Neuronal stem cell (in vitro differentiated cells): ENCODE measurements at regions not wholly inside any gene's neighbourhood (a gene's known extent, or its start where the extent isn't known, plus 50 kb on each side); places are given as distances from the start of the nearest gene placed in this dataset.

ENCODE experiments used
- DNase-seq: peaks from one replicate; pipeline ENCODE4 v3.0.0-alpha.2; 2013; ENCODE audit warnings: low spot score
- H2AFZ ChIP-seq: one replicate; pipeline ENCODE4 v1.6.1; 2013; ENCODE audit warnings: mild to moderate bottlenecking, low read length, inconsistent platforms
- H2AK5ac ChIP-seq: 2 replicates; pipeline ENCODE4 v1.6.1; 2013; ENCODE audit warnings: low read depth, mild to moderate bottlenecking, inconsistent platforms, low read length, moderate library complexity, mixed read lengths
- H2BK120ac ChIP-seq: 2 replicates; pipeline ENCODE4 v1.6.1; 2013; ENCODE audit warnings: low read depth, mild to moderate bottlenecking, inconsistent platforms, low read length, moderate library complexity, mixed read lengths
- H2BK12ac ChIP-seq: one replicate; pipeline ENCODE4 v1.6.1; 2013; ENCODE audit warnings: low read length, inconsistent platforms
- H2BK15ac ChIP-seq: 2 replicates; pipeline ENCODE4 v1.6.1; 2013; ENCODE audit warnings: mild to moderate bottlenecking, low read length, inconsistent platforms, mixed read lengths
- H2BK5ac ChIP-seq: one replicate; pipeline ENCODE4 v1.6.1; 2013; ENCODE audit warnings: inconsistent platforms, mild to moderate bottlenecking, low read length, moderate library complexity
- H3K14ac ChIP-seq: one replicate; pipeline ENCODE4 v1.6.1; 2013; ENCODE audit warnings: low read length, inconsistent platforms
- H3K18ac ChIP-seq: 2 replicates; pipeline ENCODE4 v1.6.1; 2013; ENCODE audit warnings: low read length, inconsistent platforms
- H3K23ac ChIP-seq: 2 replicates; pipeline ENCODE4 v1.6.1; 2013; ENCODE audit warnings: low read depth, mild to moderate bottlenecking, mixed read lengths, low read length, inconsistent platforms; ENCODE audit not compliant: poor library complexity
- H3K27ac ChIP-seq: replicated peaks from 3 replicates; pipeline ENCODE4 v1.5.1; 2013; ENCODE audit warnings: low read length, inconsistent platforms
- H3K27me3 ChIP-seq, 3 experiments: 2 replicates each; pipeline ENCODE4 v1.6.1; 2013; ENCODE audit warnings: low read length in 3 of 3, mild to moderate bottlenecking in 2 of 3, inconsistent platforms in 1 of 3, low read depth in 1 of 3, mixed read lengths in 1 of 3, moderate library complexity in 1 of 3; ENCODE audit not compliant: control insufficient read depth in 3 of 3, insufficient read depth in 3 of 3
- H3K36me3 ChIP-seq, 2 donors: replicated peaks in 1 of 2; 2 replicates each; pipeline ENCODE4 v1.6.1; 2013; ENCODE audit warnings: low read length in 2 of 2; ENCODE audit not compliant: control insufficient read depth in 2 of 2, insufficient read depth in 2 of 2
- H3K4ac ChIP-seq: 2 replicates; pipeline ENCODE4 v1.6.1; 2013; ENCODE audit warnings: inconsistent platforms, mild to moderate bottlenecking, low read length, moderate library complexity
- H3K4me1 ChIP-seq, 2 donors: 1 replicate in 1 of 2; 2 replicates in 1 of 2; pipeline ENCODE4 v1.6.1; 2013; ENCODE audit warnings: low read length in 2 of 2, low read depth in 1 of 2; ENCODE audit not compliant: control insufficient read depth in 2 of 2, insufficient read depth in 1 of 2
- H3K4me2 ChIP-seq: one replicate; pipeline ENCODE4 v1.6.1; 2013; ENCODE audit warnings: mild to moderate bottlenecking, low read length, inconsistent platforms; ENCODE audit not compliant: insufficient read depth, poor library complexity, severe bottlenecking
- H3K4me3 ChIP-seq, 2 donors: 2 replicates each; pipeline ENCODE4 v1.5.1; 2013; ENCODE audit warnings: low read length in 2 of 2, mild to moderate bottlenecking in 2 of 2, inconsistent platforms in 1 of 2, moderate library complexity in 1 of 2
- H3K79me1 ChIP-seq: one replicate; pipeline ENCODE4 v1.6.1; 2013; ENCODE audit warnings: low read depth, mild to moderate bottlenecking, inconsistent platforms, low read length, moderate library complexity
- H3K9ac ChIP-seq: one replicate; pipeline ENCODE4 v1.6.1; 2013; ENCODE audit warnings: mild to moderate bottlenecking, low read depth, low read length, inconsistent platforms; ENCODE audit not compliant: poor library complexity
- H3K9me3 ChIP-seq, 2 donors: replicated peaks in 1 of 2; 2 replicates each; pipeline versions ENCODE3 to v1.6.1; 2013; ENCODE audit warnings: low read length in 2 of 2, mild to moderate bottlenecking in 2 of 2, inconsistent platforms in 1 of 2, low read depth in 1 of 2, mixed read lengths in 1 of 2, moderate library complexity in 1 of 2; ENCODE audit not compliant: control insufficient read depth in 2 of 2, insufficient read depth in 1 of 2
- H4K8ac ChIP-seq: one replicate; pipeline ENCODE4 v1.6.1; 2013; ENCODE audit warnings: low read depth, mild to moderate bottlenecking, inconsistent platforms, low read length, moderate library complexity
- H4K91ac ChIP-seq: one replicate; pipeline ENCODE4 v1.6.1; 2013; ENCODE audit warnings: low read length, low read depth, mild to moderate bottlenecking, inconsistent platforms; ENCODE audit not compliant: poor library complexity
- WGBS, 2 donors: extraction: QIAGEN DNeasy Blood & Tissue Kit; methylation state at CpG; one replicate each; pipeline ENCODE4 v1.1.7; 2013; ENCODE audit warnings: missing lambda C conversion rate in 2 of 2, mixed read lengths in 1 of 2; ENCODE audit not compliant: insufficient read length in 2 of 2, insufficient replicate concordance in 1 of 2; ENCODE audit errors: extremely low coverage in 2 of 2; 5-methylcytosine and 5-hydroxymethylcytosine counted together

GRCh38 chr22:22088658-22089458, 106.3 kb upstream of the TOP3B start:
- Histone ChIP-seq H3K4me1 (no peaks in the 10 kb centered on the region), H2BK12ac (no peak overlapping the region), H3K14ac (no peak overlapping the region), H3K23ac (peak overlapping the region; percentile 69), H2AFZ (no peak overlapping the region), H3K18ac (no peak overlapping the region), H4K91ac (no peak overlapping the region), H3K9me3 (peaks cover 0 to 2% of the 10 kb centered on the region in 2 donors), H3K4me3 (no peak overlapping the region), H4K8ac (no peak overlapping the region), H2BK15ac (no peak overlapping the region), H3K27me3 (peaks cover 3 to 50% (median 38%) of the 10 kb centered on the region in 3 experiments), H3K9ac (no peak overlapping the region), H2BK120ac (no peak overlapping the region), H3K36me3 (no peaks in the 10 kb centered on the region), H2AK5ac (no peak overlapping the region), H3K27ac (no peak overlapping the region), H2BK5ac (no peak overlapping the region), H3K79me1 (no peaks in the 10 kb centered on the region), H3K4me2 (no peak overlapping the region), H3K4ac (no peak overlapping the region)
- no CpG with 5 or more reads among the region's 9 CpGs for WGBS, 2 donors
- DNase-seq: no peak

GRCh38 chr22:22087854-22088657, 105.5 kb upstream of the TOP3B start:
- H2BK120ac ChIP-seq: no peak overlapping the region
- H4K91ac ChIP-seq: no peak overlapping the region
- H3K27ac ChIP-seq: no peak overlapping the region
- H3K4me1 ChIP-seq: no peaks in the 10 kb centered on the region
- no CpG with 5 or more reads among the region's 10 CpGs for WGBS, 2 donors
- H2AFZ ChIP-seq: no peak overlapping the region
- no peak overlapping the region for H2BK5ac ChIP-seq
- H3K18ac ChIP-seq: no peak overlapping the region
- H2AK5ac ChIP-seq: no peak overlapping the region
- H3K36me3 ChIP-seq: no peaks in the 10 kb centered on the region
- no peak overlapping the region for H3K4me3 ChIP-seq
- H2BK12ac ChIP-seq: no peak overlapping the region
- no peak overlapping the region for H3K9ac ChIP-seq
- H2BK15ac ChIP-seq: no peak overlapping the region
- no peak overlapping the region for H3K4me2 ChIP-seq
- no peak overlapping the region for H4K8ac ChIP-seq
- peaks cover 3 to 53% (median 45%) of the 10 kb centered on the region in 3 experiments for H3K27me3 ChIP-seq
- peak overlapping the region; percentile 69 for H3K23ac ChIP-seq
- peak overlapping the region; percentile 44 for H3K4ac ChIP-seq
- H3K79me1 ChIP-seq: no peaks in the 10 kb centered on the region
- H3K14ac ChIP-seq: no peak overlapping the region
- DNase-seq: no peak
- H3K9me3 ChIP-seq: peaks cover 0 to 2% of the 10 kb centered on the region in 2 donors

DNA sequence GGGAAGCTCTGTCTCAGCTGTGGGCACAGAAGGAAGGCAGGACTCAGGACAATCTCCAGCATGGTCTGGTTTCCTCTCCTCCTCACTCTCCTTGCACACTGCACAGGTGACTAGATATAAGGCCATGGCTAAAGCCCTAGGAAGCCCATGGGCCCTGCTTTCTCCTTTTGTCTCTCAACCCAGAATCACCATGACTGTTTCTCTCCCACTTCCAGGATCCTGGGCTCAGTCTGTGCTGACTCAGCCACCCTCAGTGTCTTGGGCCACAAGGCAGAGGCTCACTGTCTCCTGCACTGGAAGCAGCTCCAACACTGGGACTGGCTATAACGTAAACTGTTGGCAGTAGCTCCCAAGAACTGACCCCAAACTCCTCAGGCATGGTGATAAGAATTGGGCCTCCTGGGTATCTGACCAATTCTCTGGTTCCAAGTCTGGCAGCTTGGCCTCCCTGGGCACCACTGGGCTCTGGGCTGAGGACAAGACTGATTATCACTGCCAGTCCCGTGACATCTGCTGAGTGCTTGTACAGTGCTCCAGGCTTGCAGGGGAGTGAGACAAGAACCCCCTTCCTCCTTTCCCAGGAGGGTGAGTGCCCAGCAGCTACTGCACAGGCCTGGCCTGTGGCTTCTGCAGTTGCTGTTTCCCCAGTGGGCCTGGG, 104.0 kb upstream of the TOP3B start:
- H3K9ac ChIP-seq: no peak overlapping the region
- no peak overlapping the region for H3K27ac ChIP-seq
- no peak overlapping the region for H3K14ac ChIP-seq
- no peak overlapping the region for H3K4me3 ChIP-seq
- DNase-seq: no peak
- H2BK15ac ChIP-seq: no peak overlapping the region
- H3K79me1 ChIP-seq: no peaks in the 10 kb centered on the region
- H3K9me3 ChIP-seq: peaks cover 0 to 2% of the 10 kb centered on the region in 2 donors
- H3K18ac ChIP-seq: no peak overlapping the region
- H3K4me1 ChIP-seq: no peaks in the 10 kb centered on the region
- no peak overlapping the region for H2BK5ac ChIP-seq
- H3K27me3 ChIP-seq: peaks cover 3 to 54% (median 48%) of the 10 kb centered on the region in 3 experiments
- H2BK120ac ChIP-seq: no peak overlapping the region
- H2AFZ ChIP-seq: no peak overlapping the region
- H2BK12ac ChIP-seq: no peak overlapping the region
- no peak overlapping the region for H4K8ac ChIP-seq
- no peak overlapping the region for H3K4ac ChIP-seq
- H3K4me2 ChIP-seq: no peak overlapping the region
- no peaks in the 10 kb centered on the region for H3K36me3 ChIP-seq
- no peak overlapping the region for H4K91ac ChIP-seq
- no CpG with 5 or more reads among the region's 2 CpGs for WGBS, 2 donors
- peak overlapping the region; percentile 61 for H3K23ac ChIP-seq
- H2AK5ac ChIP-seq: no peak overlapping the region
